ENCODE measurements at regions not wholly inside any gene's neighbourhood (a gene's known extent, or its start where the extent isn't known, plus 50 kb on each side); places are given as distances from the start of the nearest gene placed in this dataset.

DNA sequence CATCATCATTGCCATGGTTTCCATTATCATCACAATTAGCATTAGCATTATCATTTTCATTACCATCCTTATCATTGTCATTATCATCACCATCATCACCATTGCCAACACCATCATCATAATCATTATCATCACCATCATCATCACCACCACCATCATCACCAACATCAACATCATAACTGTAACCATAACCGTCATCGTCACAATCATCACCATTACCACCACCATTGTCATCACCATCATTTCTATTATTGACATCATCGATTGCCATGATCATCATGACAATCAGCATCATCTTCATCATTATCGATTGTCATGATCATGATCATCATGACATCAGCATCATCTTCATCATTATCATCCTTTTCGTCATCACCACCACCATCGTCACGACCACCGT is 88.9 kb upstream of the MSX1 start:
- no peak overlapping the region for H3K4me3 ChIP-seq (ENCODE audit: low read length)

GRCh38 chr4:4766564-4766963 is 92.9 kb upstream of the MSX1 start:
- H3K4me3 ChIP-seq (ENCODE audit: low read length), result no peak overlapping the region
- no peaks in the 10 kb centered on the region for H3K27me3 ChIP-seq (ENCODE audit: insufficient read depth, low read length, poor library complexity, severe bottlenecking)
- peaks cover 0 to 8% of the 10 kb centered on the region in 2 donors for H3K27me3 Mint-ChIP-seq
- H3K4me1 ChIP-seq (ENCODE audit: insufficient read depth, low read length), result no peaks in the 10 kb centered on the region
- H3K36me3 ChIP-seq (ENCODE audit: insufficient read depth, low read length), result no peaks in the 10 kb centered on the region
- peaks cover 0 to 24% (median 6%) of the 10 kb centered on the region in 3 donors for H3K36me3 Mint-ChIP-seq
- DNase-seq, result no peak
- H3K9me3 Mint-ChIP-seq, result peaks cover 0 to 22% (median 5%) of the 10 kb centered on the region in 5 donors
- no peak overlapping the region for H3K4me3 Mint-ChIP-seq
- peaks cover 12 to 19% (median 16%) of the 10 kb centered on the region in 3 donors for H3K4me1 Mint-ChIP-seq
- POLR2A ChIA-PET, result no interaction called here
- H3K27ac Mint-ChIP-seq, result no peak overlapping the region
- H3K9me3 ChIP-seq (ENCODE audit: low read length), result no peaks in the 10 kb centered on the region
- H3K27ac ChIP-seq (ENCODE audit: low read depth, low read length), result no peak overlapping the region
- CTCF ChIA-PET, result no interaction called here

More for the DNA sequence above, 88.9 kb upstream of the MSX1 start:
- Histone ChIP-seq H3K9me3 (ENCODE audit: low read length) (no peaks in the 10 kb centered on the region), H3K36me3 (ENCODE audit: insufficient read depth, low read length) (no peaks in the 10 kb centered on the region), H3K4me1 (ENCODE audit: insufficient read depth, low read length) (no peaks in the 10 kb centered on the region), H3K27me3 (ENCODE audit: insufficient read depth, low read length, poor library complexity, severe bottlenecking) (no peaks in the 10 kb centered on the region), H3K27ac (ENCODE audit: low read depth, low read length) (no peak overlapping the region)
- Mint-ChIP-seq H3K36me3 (peaks cover 0 to 13% (median 4%) of the 10 kb centered on the region in 3 donors), H3K27ac (no peak overlapping the region), H3K4me3 (no peak overlapping the region), H3K9me3 (peaks cover 0 to 17% (median 7%) of the 10 kb centered on the region in 5 donors), H3K4me1 (no peaks in the 10 kb centered on the region), H3K27me3 (peaks cover 0 to 1% of the 10 kb centered on the region in 2 donors)
- POLR2A ChIA-PET, result no interaction called here
- DNase-seq, result no peak
- CTCF ChIA-PET, result no interaction called here

- no peak for DNase-seq
- ChIA-PET POLR2A (no interaction called here), CTCF (no interaction called here)
- no peak overlapping the region for H3K27ac Mint-ChIP-seq
- H3K36me3 Mint-ChIP-seq, result peaks cover 0 to 24% (median 6%) of the 10 kb centered on the region in 3 donors
- Histone ChIP-seq H3K36me3 (ENCODE audit: insufficient read depth, low read length) (no peaks in the 10 kb centered on the region), H3K9me3 (ENCODE audit: low read length) (no peaks in the 10 kb centered on the region), H3K4me3 (ENCODE audit: low read length) (no peak overlapping the region), H3K4me1 (ENCODE audit: insufficient read depth, low read length) (no peaks in the 10 kb centered on the region), H3K27me3 (ENCODE audit: insufficient read depth, low read length, poor library complexity, severe bottlenecking) (no peaks in the 10 kb centered on the region), H3K27ac (ENCODE audit: low read depth, low read length) (no peak overlapping the region)
- H3K4me1 Mint-ChIP-seq, result peaks cover 12 to 19% (median 16%) of the 10 kb centered on the region in 3 donors
- peaks cover 0 to 22% (median 5%) of the 10 kb centered on the region in 5 donors for H3K9me3 Mint-ChIP-seq
- no peak overlapping the region for H3K4me3 Mint-ChIP-seq
- H3K27me3 Mint-ChIP-seq, result peaks cover 0 to 8% of the 10 kb centered on the region in 2 donors
Measured at GRCh38 chr4:4765811-4766210, 93.7 kb upstream of the MSX1 start.

- H3K27ac Mint-ChIP-seq, result no peak overlapping the region
- H3K4me3 Mint-ChIP-seq, result no peak overlapping the region
- DNase-seq, result no peak
- peaks cover 0 to 24% (median 5%) of the 10 kb centered on the region in 5 donors for H3K9me3 Mint-ChIP-seq
- H3K27ac ChIP-seq (ENCODE audit: low read depth, low read length), result no peak overlapping the region
- CTCF ChIA-PET, result no interaction called here
- H3K9me3 ChIP-seq (ENCODE audit: low read length), result no peaks in the 10 kb centered on the region
- no peaks in the 10 kb centered on the region for H3K4me1 ChIP-seq (ENCODE audit: insufficient read depth, low read length)
- peaks cover 12 to 19% (median 16%) of the 10 kb centered on the region in 3 donors for H3K4me1 Mint-ChIP-seq
- H3K27me3 Mint-ChIP-seq, result peaks cover 0 to 8% of the 10 kb centered on the region in 2 donors
- no peaks in the 10 kb centered on the region for H3K27me3 ChIP-seq (ENCODE audit: insufficient read depth, low read length, poor library complexity, severe bottlenecking)
- H3K36me3 Mint-ChIP-seq, result peaks cover 0 to 24% (median 6%) of the 10 kb centered on the region in 3 donors
- POLR2A ChIA-PET, result no interaction called here
- no peak overlapping the region for H3K4me3 ChIP-seq (ENCODE audit: low read length)
- no peaks in the 10 kb centered on the region for H3K36me3 ChIP-seq (ENCODE audit: insufficient read depth, low read length)
Measured at GRCh38 chr4:4764558-4764905, 94.9 kb upstream of the MSX1 start.

- Mint-ChIP-seq H3K4me1 (peaks cover 12 to 19% (median 16%) of the 10 kb centered on the region in 3 donors), H3K27ac (no peak overlapping the region), H3K4me3 (peak overlapping the region in 4 of 7 donors; percentile 16 to 70 (median 50)), H3K36me3 (peaks cover 0 to 24% (median 6%) of the 10 kb centered on the region in 3 donors), H3K27me3 (peaks cover 0 to 8% of the 10 kb centered on the region in 2 donors), H3K9me3 (peaks cover 0 to 24% (median 5%) of the 10 kb centered on the region in 5 donors)
- POLR2A ChIA-PET, result no interaction called here
- no peak overlapping the region for H3K4me3 ChIP-seq (ENCODE audit: low read length)
- no peak overlapping the region for H3K27ac ChIP-seq (ENCODE audit: low read depth, low read length)
- DNase-seq, result no peak
- H3K27me3 ChIP-seq (ENCODE audit: insufficient read depth, low read length, poor library complexity, severe bottlenecking), result no peaks in the 10 kb centered on the region
- no peaks in the 10 kb centered on the region for H3K4me1 ChIP-seq (ENCODE audit: insufficient read depth, low read length)
- H3K9me3 ChIP-seq (ENCODE audit: low read length), result no peaks in the 10 kb centered on the region
- H3K36me3 ChIP-seq (ENCODE audit: insufficient read depth, low read length), result no peaks in the 10 kb centered on the region
- CTCF ChIA-PET, result no interaction called here
Measured at GRCh38 chr4:4763822-4764557, 95.5 kb upstream of the MSX1 start.

DNA sequence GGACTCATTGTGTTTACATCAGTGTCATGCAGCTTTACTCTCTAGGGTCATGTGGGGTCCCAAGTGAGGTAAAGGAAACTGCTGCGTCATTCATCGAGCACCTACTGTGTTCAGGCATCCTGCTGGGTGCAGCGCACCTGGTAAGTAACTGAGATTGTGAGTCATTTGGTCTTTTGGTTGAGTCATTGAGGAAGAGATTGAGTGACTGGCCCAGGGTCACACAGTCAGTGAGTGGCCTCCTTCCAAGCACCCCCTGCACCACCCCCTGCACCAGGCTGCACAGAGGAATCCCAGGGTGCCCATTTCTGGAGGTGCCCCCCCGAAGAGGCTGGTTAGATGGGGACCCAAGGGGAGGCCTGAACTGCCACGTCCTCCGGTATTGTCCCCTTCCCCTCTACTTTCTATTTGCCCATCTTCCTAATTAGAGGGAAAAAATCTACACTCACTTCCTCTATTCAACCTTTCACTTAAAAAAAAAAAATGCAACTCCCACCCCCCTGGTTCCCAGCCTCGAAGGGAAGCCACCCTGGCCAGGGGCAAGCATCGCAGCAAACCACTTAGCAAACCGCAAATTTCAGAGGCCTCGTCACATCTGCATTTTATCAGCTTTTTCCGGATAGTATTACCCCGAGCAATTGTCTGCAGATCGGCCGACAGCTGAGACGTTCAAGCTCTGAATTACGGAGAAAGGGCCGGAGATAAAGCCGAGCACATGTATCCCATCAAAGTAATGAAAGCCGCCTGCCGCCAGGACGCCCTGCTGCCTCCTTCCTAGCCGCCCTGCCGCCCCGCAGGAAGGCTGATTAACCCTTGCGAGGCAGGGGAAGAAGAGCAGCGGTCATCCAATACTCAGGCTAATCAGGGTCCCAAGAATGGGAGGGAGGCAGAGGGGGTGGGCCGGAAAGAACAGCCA is 96.3 kb upstream of the MSX1 start:
- Mint-ChIP-seq H3K4me3 (peak overlapping the region; percentile 14 to 74 (median 60)), H3K4me1 (peaks cover 12 to 19% (median 16%) of the 10 kb centered on the region in 3 donors), H3K27ac (peak overlapping the region in 3 of 8 donors; percentile 30 to 61 (median 58)), H3K9me3 (peaks cover 0 to 21% (median 5%) of the 10 kb centered on the region in 5 donors), H3K27me3 (peaks cover 0 to 8% of the 10 kb centered on the region in 2 donors), H3K36me3 (peaks cover 0 to 24% (median 6%) of the 10 kb centered on the region in 3 donors)
- H3K36me3 ChIP-seq (ENCODE audit: insufficient read depth, low read length), result no peaks in the 10 kb centered on the region
- no peak overlapping the region for H3K4me3 ChIP-seq (ENCODE audit: low read length)
- H3K27ac ChIP-seq (ENCODE audit: low read depth, low read length), result no peak overlapping the region
- ChIA-PET CTCF (no interaction called here), POLR2A (no interaction called here)
- H3K9me3 ChIP-seq (ENCODE audit: low read length), result no peaks in the 10 kb centered on the region
- no peaks in the 10 kb centered on the region for H3K27me3 ChIP-seq (ENCODE audit: insufficient read depth, low read length, poor library complexity, severe bottlenecking)
- no peaks in the 10 kb centered on the region for H3K4me1 ChIP-seq (ENCODE audit: insufficient read depth, low read length)
- DNase-seq, result no peak

DNA sequence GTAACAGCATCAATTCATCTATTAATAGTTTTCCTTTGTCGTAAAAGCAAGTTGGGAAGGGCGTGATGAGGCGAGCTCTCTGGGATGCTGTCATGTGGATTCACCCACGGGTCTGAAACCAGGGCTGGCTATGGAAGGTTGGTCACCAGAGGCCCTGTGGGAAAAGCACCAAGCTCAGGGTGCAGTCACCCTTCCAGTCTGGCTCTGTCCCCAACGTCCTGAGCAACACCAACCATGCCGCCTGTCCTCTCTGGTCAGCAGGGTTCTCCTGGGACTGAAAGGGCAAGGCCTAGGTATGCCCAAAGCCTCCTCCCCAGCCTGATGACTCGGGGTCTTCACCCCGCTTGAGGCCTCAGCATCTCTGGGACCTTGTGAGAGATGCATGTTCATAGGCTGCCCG is 97.2 kb upstream of the MSX1 start:
- Mint-ChIP-seq H3K4me3 (no peak overlapping the region), H3K9me3 (peaks cover 0 to 19% (median 2%) of the 10 kb centered on the region in 5 donors), H3K36me3 (peaks cover 0 to 21% (median 4%) of the 10 kb centered on the region in 3 donors), H3K4me1 (peaks cover 12 to 19% (median 16%) of the 10 kb centered on the region in 3 donors), H3K27me3 (peaks cover 0 to 8% of the 10 kb centered on the region in 2 donors), H3K27ac (no peak overlapping the region)
- Histone ChIP-seq H3K36me3 (ENCODE audit: insufficient read depth, low read length) (no peaks in the 10 kb centered on the region), H3K27ac (ENCODE audit: low read depth, low read length) (no peak overlapping the region), H3K4me1 (ENCODE audit: insufficient read depth, low read length) (no peaks in the 10 kb centered on the region), H3K27me3 (ENCODE audit: insufficient read depth, low read length, poor library complexity, severe bottlenecking) (no peaks in the 10 kb centered on the region), H3K9me3 (ENCODE audit: low read length) (no peaks in the 10 kb centered on the region), H3K4me3 (ENCODE audit: low read length) (no peak overlapping the region)
- DNase-seq, result no peak
- CTCF ChIA-PET, result no interaction called here
- POLR2A ChIA-PET, result no interaction called here

Data from CD8-positive, alpha-beta memory T cell (primary cell).